HUDEP-2 (cell line): ENCODE measurements at regions not wholly inside any gene's neighbourhood (a gene's known extent, or its start where the extent isn't known, plus 50 kb on each side); places are given as distances from the start of the nearest gene placed in this dataset.
A peak's percentile ranks its signal among the peaks of the same experiment; 100 is the strongest.

ENCODE experiments used
- DNase-seq, 76 experiments: peaks; one replicate each; lab custom pipeline; 2025; ENCODE audit not compliant: unreplicated experiment in 76 of 76; lab: John Stamatoyannopoulos, UW

- DNase-seq, result no peak
Measured at GRCh38 chr1:8093221-8093980, 67.3 kb upstream of the ERRFI1 start.

DNA sequence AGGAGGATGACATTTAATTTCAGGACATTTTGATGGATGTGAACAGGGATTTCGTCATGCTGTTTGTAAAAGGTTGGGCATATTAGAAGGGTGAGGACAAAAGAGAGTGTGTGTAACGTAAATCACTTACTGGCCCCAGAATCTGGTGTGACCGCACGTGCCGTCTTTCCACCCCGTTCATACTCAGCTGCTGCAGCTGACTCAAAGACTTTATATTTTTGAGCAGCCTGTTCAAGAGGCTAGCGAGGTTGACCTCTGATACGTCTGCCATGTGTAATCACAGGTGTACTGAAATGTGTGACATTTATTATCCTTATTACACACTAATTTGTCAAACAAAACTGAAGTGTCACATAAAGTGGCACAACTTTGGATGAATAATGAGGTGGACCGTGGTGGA lies 66.5 kb upstream of the ERRFI1 start:
- no peak for DNase-seq

DNA sequence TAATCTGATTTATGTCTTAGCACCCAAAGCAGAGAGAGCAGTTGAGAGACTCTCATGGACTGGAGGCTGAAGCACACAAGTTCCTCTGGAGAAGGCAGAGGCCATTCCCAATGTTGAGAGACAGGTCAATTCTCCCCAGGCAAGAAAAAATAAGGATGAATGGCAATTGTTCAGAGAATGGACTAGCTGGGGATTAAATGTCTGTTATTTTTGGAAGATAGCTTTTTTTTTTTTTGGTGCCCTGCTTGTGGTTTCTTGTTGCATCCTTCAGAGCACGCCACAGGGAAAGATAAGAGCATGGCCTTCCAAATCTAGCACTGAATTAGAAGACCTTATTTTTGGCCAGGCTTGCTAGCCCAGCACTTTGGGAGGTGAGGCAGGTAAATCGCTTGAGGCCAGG lies 65.6 kb upstream of the ERRFI1 start:
- no peak for DNase-seq

DNA sequence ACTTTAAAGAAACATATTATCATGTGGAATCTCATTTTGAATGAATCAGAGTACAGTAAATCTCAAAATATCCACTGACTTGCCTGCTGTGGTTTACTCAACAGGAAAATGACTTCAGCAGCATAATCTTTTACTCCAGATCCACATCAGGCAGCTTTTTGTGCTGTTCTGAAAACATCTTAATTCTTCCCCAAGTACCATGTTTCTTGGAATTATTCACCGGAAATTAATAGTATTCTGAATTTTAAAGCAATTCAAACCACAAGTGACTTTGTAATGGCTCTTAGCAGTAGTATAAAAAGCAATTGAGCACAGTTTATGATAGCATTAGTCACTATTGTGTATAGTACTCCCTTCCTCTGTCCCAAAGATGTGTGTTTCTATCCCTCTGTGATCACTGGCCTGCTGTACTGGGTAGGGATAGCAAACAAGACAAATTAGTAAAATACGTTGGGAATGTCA lies 64.2 kb upstream of the ERRFI1 start:
- DNase-seq, result no peak

GRCh38 chr1:8089535-8090228 lies 63.6 kb upstream of the ERRFI1 start:
- DNase-seq, result no peak

GRCh38 chr1:8086055-8086454 lies 59.9 kb upstream of the ERRFI1 start:
- DNase-seq, result no peak

- no peak for DNase-seq
Measured at GRCh38 chr1:8084913-8085312, 58.8 kb upstream of the ERRFI1 start.

DNA sequence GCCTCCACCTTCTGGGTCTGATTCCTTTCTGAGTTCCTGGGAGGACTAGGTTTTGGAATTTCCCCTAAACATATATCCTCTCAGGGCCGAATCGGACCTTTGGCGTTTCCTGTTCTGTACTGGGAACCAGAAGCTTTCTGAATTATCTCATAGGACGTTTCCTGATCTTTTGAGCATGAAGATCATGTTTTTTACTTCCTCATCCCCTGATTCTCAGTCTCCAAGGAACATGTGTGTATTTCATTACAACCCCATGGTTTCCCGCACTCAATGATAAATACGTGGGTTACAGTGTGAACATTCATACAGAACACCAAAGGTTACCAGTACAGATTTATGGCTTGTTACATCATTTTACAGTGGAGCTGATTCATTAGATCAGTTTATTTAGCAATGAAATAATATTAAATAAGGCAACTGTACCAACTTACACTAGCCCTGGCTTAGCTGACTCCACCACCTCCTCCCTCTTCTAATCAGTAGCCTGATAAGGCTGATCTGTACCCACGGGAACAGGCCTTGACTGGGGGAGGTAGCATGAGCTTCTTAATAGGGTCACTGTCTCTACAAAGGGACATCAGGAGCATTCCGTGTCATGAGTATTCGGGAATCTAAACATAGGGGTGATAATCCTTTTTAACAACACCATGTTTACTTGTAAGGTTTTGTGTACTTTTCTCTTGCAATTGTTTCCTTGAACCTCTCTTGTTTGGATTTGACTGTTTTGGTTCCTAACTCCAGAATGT lies 57.8 kb upstream of the ERRFI1 start:
- peak in 1 of 76 experiments; percentile 3 for DNase-seq

- DNase-seq, result no peak
Measured at GRCh38 chr1:8082945-8083344, 56.8 kb upstream of the ERRFI1 start.

DNA sequence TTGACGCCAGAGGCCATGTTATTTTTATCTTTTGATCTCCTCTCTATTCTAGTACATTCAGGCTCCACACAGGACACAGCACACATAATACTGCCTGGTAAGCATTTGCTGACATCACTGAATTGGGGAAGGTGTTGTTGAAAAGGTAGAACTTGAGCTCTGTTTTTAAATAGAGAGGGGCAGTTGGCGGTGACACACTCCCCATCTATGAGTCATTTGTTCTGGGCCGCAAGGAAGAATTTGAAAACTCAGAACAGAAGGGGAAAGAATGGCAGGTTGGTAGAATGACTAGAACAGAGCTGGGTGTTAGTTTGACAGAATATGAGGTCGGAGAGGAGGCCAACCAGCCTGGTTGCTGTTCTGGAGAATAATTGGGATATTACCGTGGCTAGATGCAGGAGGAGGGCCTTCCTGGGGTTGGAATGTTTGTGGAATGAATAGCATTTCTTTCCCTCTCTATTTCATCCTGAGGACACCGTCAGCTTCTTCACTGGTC lies 52.1 kb upstream of the ERRFI1 start:
- no peak for DNase-seq

DNA sequence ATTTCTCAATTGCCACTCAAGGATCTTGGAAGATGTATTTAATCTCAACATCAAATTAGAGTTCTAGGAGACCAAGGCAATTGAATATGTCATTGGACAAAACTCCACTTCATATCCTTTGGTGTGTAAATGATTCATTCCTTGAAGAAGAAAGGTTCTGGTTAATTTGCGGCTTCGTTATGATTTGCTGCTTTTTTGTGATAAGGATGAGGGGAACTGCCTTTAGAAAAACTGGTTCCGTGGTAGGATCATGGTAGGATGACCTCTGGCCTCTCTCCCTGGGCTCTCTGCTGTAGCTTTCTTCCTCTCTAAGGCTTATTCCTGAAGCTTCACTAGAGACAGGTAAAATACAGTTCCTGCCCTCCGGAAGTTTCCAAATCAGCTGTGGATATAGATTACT lies 51.5 kb upstream of the ERRFI1 start:
- no peak for DNase-seq

DNA sequence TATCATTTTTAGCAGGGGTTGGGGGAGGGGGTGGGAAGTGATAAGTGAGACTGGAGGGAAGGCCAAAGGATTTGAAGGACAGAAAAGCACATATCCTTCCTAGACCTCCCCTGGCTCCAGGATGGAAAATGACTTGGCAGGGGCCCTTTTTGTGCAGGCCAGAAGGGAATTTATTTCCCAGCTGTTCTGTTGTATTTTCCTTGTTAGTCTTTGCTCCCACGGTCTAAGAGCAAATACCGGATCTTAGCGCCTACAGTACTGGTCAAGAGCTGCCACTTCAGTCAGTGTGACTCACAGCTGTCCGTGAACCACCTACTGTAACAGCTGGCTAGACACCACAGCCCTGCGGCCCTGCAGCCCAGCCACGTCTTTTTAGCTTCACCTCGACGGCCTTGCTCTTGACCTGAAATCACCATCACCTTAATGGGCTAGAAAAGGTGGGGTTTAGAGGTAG lies 51.0 kb upstream of the ERRFI1 start:
- no peak for DNase-seq

DNA sequence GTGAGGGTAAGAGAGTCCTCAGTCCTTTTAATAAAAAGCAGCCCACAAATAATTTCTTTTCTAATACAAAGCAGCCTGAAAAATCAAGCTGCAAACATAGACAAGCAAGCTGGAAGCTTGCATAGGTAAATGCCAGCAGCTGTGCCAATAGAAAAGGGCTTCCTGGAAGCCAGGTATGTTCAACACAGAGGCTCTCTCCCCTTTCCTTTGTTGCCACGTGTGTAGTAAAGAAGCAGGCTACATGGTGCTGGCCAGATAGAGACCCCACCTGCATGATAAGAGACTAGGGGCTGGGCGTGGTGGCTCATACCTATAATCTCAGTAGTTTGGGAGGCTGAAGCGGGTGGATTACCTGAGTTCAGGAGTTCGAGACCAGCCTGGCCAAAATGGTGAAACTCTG lies 50.1 kb upstream of the ERRFI1 start:
- DNase-seq, result no peak
